Pancreas (tissue), 10 donors: ENCODE measurements at regions not wholly inside any gene's neighbourhood (a gene's known extent, or its start where the extent isn't known, plus 50 kb on each side); places are given as distances from the start of the nearest gene placed in this dataset.

Source experiments
- ATAC-seq, 4 donors: fragments of 200-7000 bp; cut with Tn5 transposase; one replicate each; pipeline versions ENCODE4 v1.8.0 to v1.9.1; 2020; ENCODE audit warnings: mild to moderate bottlenecking in 4 of 4, moderate library complexity in 4 of 4
- DNase-seq, 6 donors: peaks; one replicate each; pipeline ENCODE4 v3.0.0-alpha.2; 2020
- FAIRE-seq: peaks from 2 replicates; lab custom pipeline; 2012; peaks lifted over from hg19 to GRCh38; lab: Jason Lieb, UNC
- H3K27ac ChIP-seq, 4 donors: fragments of 200-600 bp; sonication (generic); 1 replicate in 3 of 4; 2 replicates in 1 of 4; pipeline versions ENCODE4 v1.5.0 to v1.8.0; 2020
- H3K27me3 ChIP-seq, 4 donors: fragments of 200-600 bp; one replicate each; pipeline ENCODE4 v1.8.0; 2021
- H3K36me3 ChIP-seq, 3 donors: fragments of 200-600 bp; sonication (generic) in 1 of 3; one replicate each; pipeline versions ENCODE4 v1.5.0 to v1.8.0; 2020 to 2021
- H3K4me1 ChIP-seq, 3 donors: fragments of 200-600 bp; one replicate each; pipeline ENCODE4 v1.8.0; 2021
- H3K4me3 ChIP-seq, 4 donors: fragments of 200-600 bp; sonication (generic) in 2 of 4; one replicate each; pipeline versions ENCODE4 v1.5.0 to v1.8.0; 2020 to 2021
- H3K9me3 ChIP-seq, 4 donors: fragments of 200-600 bp; one replicate each; pipeline ENCODE4 v1.8.0; 2021
- WGBS, 2 donors: extraction: QIAGEN DNeasy Blood & Tissue Kit; methylation state at CpG; one replicate each; pipeline ENCODE4 v1.1.7; 2013; 5-methylcytosine and 5-hydroxymethylcytosine counted together
- intact Hi-C, 3 donors: fragments of 100-400 bp; cut with DNase I; formaldehyde crosslinking; loops; one replicate each; pipeline versions ENCODE4 v1.11.1 to v1.14.2; 2022
- TF ChIP-seq, protein P1 (sequence below), 4 donors: fragments of 200-600 bp; sonication (generic) in 3 of 4; IDR thresholded peaks; one replicate each; pipeline versions ENCODE4 v1.5.0 to v1.8.0; 2021; ENCODE audit warnings: antibody characterized with exemption in 4 of 4
- donor health status: healthy with polysubstance abuse.
- donor health status: DM: no; HTN: no; CAD: no; lungs with moderate emphysema.
- donor health status: DM: no; HTN: no; CAD: no.
- donor health status: control.
- donor health status: control.
- donor health status: Bipolar disorder and iron deficiency.
- donor health status: DM: yes; HTN: yes; CAD: no.
- donor health status: DM: no; HTN: no; CAD: no.
- donor health status: DM: no; HTN: no; CAD: no.
- donor health status: DM: yes; HTN: yes; CAD: no.

DNA sequence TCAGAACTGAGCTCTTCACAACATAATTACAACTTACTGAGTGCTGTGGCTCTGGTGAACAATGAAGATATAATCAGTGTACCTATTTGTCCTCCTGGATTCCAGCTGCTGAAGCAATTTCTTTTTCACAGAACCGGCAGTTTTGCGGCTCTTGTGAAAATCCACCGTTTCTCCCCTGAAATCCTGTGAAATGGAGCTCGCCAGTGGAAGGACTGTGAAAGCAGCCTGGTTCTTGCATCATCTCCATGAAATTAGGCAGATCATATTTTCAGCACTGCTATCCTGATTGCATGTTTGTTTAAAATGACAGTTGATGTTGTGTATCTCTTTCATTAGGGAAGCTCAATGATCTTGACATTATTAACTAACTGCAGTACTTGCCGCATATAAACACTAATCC is 120.2 kb upstream of the SNX19 start:
- H3K36me3 ChIP-seq, result no peaks in the 10 kb centered on the region
- WGBS, 2 donors, result 65 to 66% methylated on average over 5 of the region's 5 CpGs
- no peak for DNase-seq
- H3K4me3 ChIP-seq, result no peak overlapping the region
- intact Hi-C loops, result no loop called here
- H3K9me3 ChIP-seq, result no peaks in the 10 kb centered on the region
- H3K4me1 ChIP-seq, result no peaks in the 10 kb centered on the region
- H3K27me3 ChIP-seq, result peaks cover 0 to 5% (median 2%) of the 10 kb centered on the region in 4 donors
- no peak overlapping the region for H3K27ac ChIP-seq
- ATAC-seq, result no peak
- TF ChIP-seq, protein P1, sequence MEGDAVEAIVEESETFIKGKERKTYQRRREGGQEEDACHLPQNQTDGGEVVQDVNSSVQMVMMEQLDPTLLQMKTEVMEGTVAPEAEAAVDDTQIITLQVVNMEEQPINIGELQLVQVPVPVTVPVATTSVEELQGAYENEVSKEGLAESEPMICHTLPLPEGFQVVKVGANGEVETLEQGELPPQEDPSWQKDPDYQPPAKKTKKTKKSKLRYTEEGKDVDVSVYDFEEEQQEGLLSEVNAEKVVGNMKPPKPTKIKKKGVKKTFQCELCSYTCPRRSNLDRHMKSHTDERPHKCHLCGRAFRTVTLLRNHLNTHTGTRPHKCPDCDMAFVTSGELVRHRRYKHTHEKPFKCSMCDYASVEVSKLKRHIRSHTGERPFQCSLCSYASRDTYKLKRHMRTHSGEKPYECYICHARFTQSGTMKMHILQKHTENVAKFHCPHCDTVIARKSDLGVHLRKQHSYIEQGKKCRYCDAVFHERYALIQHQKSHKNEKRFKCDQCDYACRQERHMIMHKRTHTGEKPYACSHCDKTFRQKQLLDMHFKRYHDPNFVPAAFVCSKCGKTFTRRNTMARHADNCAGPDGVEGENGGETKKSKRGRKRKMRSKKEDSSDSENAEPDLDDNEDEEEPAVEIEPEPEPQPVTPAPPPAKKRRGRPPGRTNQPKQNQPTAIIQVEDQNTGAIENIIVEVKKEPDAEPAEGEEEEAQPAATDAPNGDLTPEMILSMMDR (IDR thresholded peaks at IDR 0.05), result no peak
- no peak for FAIRE-seq

DNA sequence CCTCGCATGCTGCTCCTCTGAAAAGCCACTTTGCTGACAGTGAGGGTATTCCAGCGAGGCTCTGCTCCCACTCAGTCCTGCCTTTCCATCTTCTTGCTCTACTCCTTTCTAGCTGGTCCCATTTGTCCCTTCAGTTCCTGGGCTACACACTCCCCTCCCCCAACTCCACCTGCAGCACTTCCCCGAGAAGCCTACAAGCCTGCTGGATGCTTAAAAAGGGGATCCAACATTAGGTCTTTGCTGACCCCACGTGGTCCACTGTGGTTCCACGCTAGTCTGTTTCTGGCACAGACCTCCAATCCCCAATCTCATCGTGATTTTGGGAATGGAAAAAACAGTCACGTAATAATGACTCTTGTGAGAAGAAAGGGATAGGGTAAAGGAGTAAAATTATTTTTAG is 121.6 kb upstream of the SNX19 start:
- TF ChIP-seq, protein P1 (IDR thresholded peaks at IDR 0.05), result no peak
- Histone ChIP-seq H3K36me3 (no peaks in the 10 kb centered on the region), H3K4me1 (no peaks in the 10 kb centered on the region), H3K27ac (no peak overlapping the region), H3K9me3 (no peaks in the 10 kb centered on the region), H3K27me3 (peaks cover 0 to 5% (median 2%) of the 10 kb centered on the region in 4 donors), H3K4me3 (no peak overlapping the region)
- DNase-seq (no peak), FAIRE-seq (no peak), ATAC-seq (no peak)
- WGBS, 2 donors, result 32 to 45% methylated on average over 7 of the region's 7 CpGs
- intact Hi-C loops, result no loop called here

DNA sequence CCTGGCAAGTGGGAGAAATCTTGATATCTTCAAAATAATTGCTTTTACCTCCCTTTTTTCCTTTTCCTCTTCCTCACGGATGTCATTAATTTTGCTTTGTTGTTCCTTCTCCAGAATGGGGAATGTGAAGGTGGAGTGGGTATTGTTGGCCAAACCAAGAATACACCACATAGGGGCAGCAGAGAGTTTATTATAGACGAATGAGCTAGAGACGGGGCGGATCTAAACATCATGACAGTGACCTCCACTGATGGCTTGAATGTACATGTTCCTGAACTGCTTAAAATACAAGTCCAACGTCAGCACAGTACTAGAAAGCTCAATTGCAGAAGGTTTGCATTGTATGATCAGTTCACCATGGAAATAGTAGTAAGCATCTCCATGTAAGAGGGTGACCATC is 122.3 kb upstream of the SNX19 start:
- TF ChIP-seq, protein P1 (IDR thresholded peaks at IDR 0.05), result no peak
- no peaks in the 10 kb centered on the region for H3K9me3 ChIP-seq
- H3K4me3 ChIP-seq, result no peak overlapping the region
- DNase-seq (no peak), ATAC-seq (no peak), FAIRE-seq (no peak)
- H3K36me3 ChIP-seq, result no peaks in the 10 kb centered on the region
- no peaks in the 10 kb centered on the region for H3K4me1 ChIP-seq
- peaks cover 0 to 5% (median 2%) of the 10 kb centered on the region in 4 donors for H3K27me3 ChIP-seq
- no peak overlapping the region for H3K27ac ChIP-seq
- intact Hi-C loops, result no loop called here
- WGBS, 2 donors, result 22 to 49% methylated on average over 5 of the region's 5 CpGs

DNA sequence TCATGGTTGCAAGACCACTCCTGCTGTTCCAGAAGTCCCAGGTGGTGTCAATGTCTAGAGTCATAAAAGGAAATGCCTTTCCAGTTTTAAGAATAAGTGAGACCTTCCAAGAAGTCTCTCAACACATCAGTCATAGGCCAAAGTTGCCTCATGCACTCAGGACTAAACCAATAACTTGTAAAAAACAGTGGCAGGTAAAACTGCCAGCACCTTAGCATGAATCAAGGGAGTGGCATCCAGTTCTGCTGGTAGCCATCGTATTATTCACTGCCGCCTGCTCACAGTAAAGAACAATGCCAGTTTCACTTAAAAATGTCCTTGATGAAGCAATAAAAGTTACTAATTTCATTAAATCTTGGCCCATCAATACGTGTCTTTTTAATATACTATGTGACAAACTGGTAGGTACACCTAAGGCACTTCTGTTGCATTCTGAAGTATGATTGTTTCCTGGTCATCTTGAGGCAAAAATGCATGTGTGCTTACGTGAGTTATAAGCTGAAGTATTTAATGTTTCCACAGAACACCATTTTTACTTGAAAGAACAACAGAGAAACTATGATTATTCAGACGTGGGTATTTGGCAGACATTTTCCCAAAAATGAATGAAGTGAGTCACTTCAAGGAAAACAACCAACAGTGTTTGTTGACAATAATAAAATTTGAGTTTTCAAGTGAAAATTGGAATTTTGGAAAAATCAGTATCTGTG is 125.2 kb upstream of the SNX19 start:
- ATAC-seq, result no peak
- peaks cover 0 to 5% (median 0%) of the 10 kb centered on the region in 4 donors for H3K27me3 ChIP-seq
- 50 to 59% methylated on average over 5 of the region's 5 CpGs for WGBS, 2 donors
- H3K36me3 ChIP-seq, result no peaks in the 10 kb centered on the region
- intact Hi-C loops, result no loop called here
- H3K9me3 ChIP-seq, result no peaks in the 10 kb centered on the region
- TF ChIP-seq, protein P1 (IDR thresholded peaks at IDR 0.05), result no peak
- FAIRE-seq, result no peak
- no peaks in the 10 kb centered on the region for H3K4me1 ChIP-seq
- H3K27ac ChIP-seq, result no peak overlapping the region
- no peak for DNase-seq
- H3K4me3 ChIP-seq, result no peak overlapping the region

DNA sequence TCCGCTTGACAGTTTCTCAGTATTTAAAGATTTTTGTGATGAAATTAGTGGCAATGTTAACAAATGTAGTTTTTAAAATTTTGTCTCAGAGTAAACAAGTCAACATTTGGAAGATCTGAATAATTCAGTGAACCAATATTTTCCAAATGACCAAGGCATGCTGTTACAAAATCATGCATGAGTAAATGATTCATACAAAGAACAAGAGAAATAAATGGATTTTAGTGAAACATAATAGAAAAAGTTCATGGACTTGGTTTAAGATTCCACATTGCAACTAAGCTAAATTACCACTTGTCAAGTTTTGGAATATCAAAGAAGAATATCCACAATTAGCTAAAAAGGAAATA is 125.7 kb upstream of the SNX19 start:
- H3K9me3 ChIP-seq, result no peaks in the 10 kb centered on the region
- TF ChIP-seq, protein P1 (IDR thresholded peaks at IDR 0.05), result no peak
- H3K27me3 ChIP-seq, result peaks cover 0 to 5% (median 0%) of the 10 kb centered on the region in 4 donors
- H3K4me3 ChIP-seq, result no peak overlapping the region
- ATAC-seq (no peak), DNase-seq (no peak), FAIRE-seq (no peak)
- intact Hi-C loops, result no loop called here
- no peaks in the 10 kb centered on the region for H3K36me3 ChIP-seq
- H3K4me1 ChIP-seq, result no peaks in the 10 kb centered on the region
- 0 to 39% methylated on average over 1 of the region's 1 CpG for WGBS, 2 donors
- no peak overlapping the region for H3K27ac ChIP-seq
